Ishikawa (cell line): ENCODE measurements at regions not wholly inside any gene's neighbourhood (a gene's known extent, or its start where the extent isn't known, plus 50 kb on each side); places are given as distances from the start of the nearest gene placed in this dataset.

ENCODE experiments used
- CEBPB ChIP-seq: IDR thresholded peaks from 2 replicates; pipeline ENCODE4 v1.6.1; 2012
- CREB1 ChIP-seq: IDR thresholded peaks from 2 replicates; pipeline ENCODE4 v1.6.1; 2012; ENCODE audit warnings: low read depth
- EGR1 ChIP-seq: IDR thresholded peaks from 2 replicates; pipeline ENCODE4 v1.6.1; 2012
- EP300 ChIP-seq: IDR thresholded peaks from 2 replicates; pipeline ENCODE4 v1.6.1; 2012; ENCODE audit warnings: borderline replicate concordance
- FOXM1 ChIP-seq: IDR thresholded peaks from 2 replicates; pipeline ENCODE4 v1.6.1; 2012; ENCODE audit warnings: low read depth, borderline replicate concordance
- MAX ChIP-seq: IDR thresholded peaks from 2 replicates; pipeline ENCODE4 v1.6.1; 2012
- NFIC ChIP-seq: IDR thresholded peaks from 2 replicates; pipeline ENCODE4 v1.6.1; 2012
- RAD21 ChIP-seq: IDR thresholded peaks from 2 replicates; pipeline ENCODE4 v1.6.1; 2012; ENCODE audit warnings: low read depth
- REST ChIP-seq: IDR thresholded peaks from 2 replicates; pipeline ENCODE4 v1.6.1; 2012; ENCODE audit warnings: low read depth, mild to moderate bottlenecking
- TAF1 ChIP-seq: IDR thresholded peaks from 2 replicates; pipeline ENCODE4 v1.6.1; 2012; ENCODE audit warnings: low read depth, mild to moderate bottlenecking
- TCF12 ChIP-seq: IDR thresholded peaks from 2 replicates; pipeline ENCODE4 v1.6.1; 2012; ENCODE audit warnings: low read depth
- TEAD4 ChIP-seq: IDR thresholded peaks from 2 replicates; pipeline ENCODE4 v1.6.1; 2012
- USF1 ChIP-seq: IDR thresholded peaks from 2 replicates; pipeline ENCODE4 v1.6.1; 2012
- YY1 ChIP-seq: IDR thresholded peaks from 2 replicates; pipeline ENCODE4 v1.6.1; 2012; ENCODE audit warnings: low read depth
- ZBTB7A ChIP-seq: IDR thresholded peaks from 2 replicates; pipeline ENCODE4 v1.6.1; 2012; ENCODE audit warnings: low read depth

GRCh38 chrX:125101971-125102755 lies 217.5 kb upstream of the TEX13C start:
- TF ChIP-seq YY1 (no peak), TCF12 (no peak), NFIC (no peak), CEBPB (no peak), TEAD4 (no peak), ZBTB7A (no peak), RAD21 (no peak)

- TF ChIP-seq YY1 (no peak), CEBPB (no peak), TAF1 (no peak), RAD21 (no peak), USF1 (no peak), EGR1 (no peak), FOXM1 (no peak), EP300 (no peak), TEAD4 (no peak), NFIC (no peak), TCF12 (no peak), MAX (no peak), CREB1 (no peak), ZBTB7A (no peak), REST (no peak)
These were observed 216.0 kb upstream of the TEX13C start for GRCh38 chrX:125103693-125104092.

GRCh38 chrX:125108921-125109320 lies 210.8 kb upstream of the TEX13C start:
- TF ChIP-seq USF1 = no peak
- no peak for TF ChIP-seq YY1

GRCh38 chrX:125131164-125131563 lies 188.5 kb upstream of the TEX13C start:
- TF ChIP-seq FOXM1 = no peak
- TF ChIP-seq RAD21 = peak; percentile 22; the same call in 1 of the 2 replicates
- no peak for TF ChIP-seq CREB1
- TF ChIP-seq TCF12 = no peak

GRCh38 chrX:125132274-125132673 lies 187.4 kb upstream of the TEX13C start:
- TF ChIP-seq USF1 (no peak), TEAD4 (no peak), TAF1 (no peak), RAD21 (peak; percentile 59), REST (no peak)

- TF ChIP-seq ZBTB7A (no peak), TAF1 (no peak), MAX (no peak), NFIC (no peak)
These were observed 182.2 kb upstream of the TEX13C start for GRCh38 chrX:125137521-125137920.

- no peak for TF ChIP-seq TCF12
- no peak for TF ChIP-seq REST
- TF ChIP-seq TAF1 = no peak
- no peak for TF ChIP-seq FOXM1
- no peak for TF ChIP-seq EGR1
- TF ChIP-seq NFIC = no peak
- TF ChIP-seq YY1 = no peak
- no peak for TF ChIP-seq CEBPB
- no peak for TF ChIP-seq TEAD4
- no peak for TF ChIP-seq MAX
These were observed 169.4 kb upstream of the TEX13C start for GRCh38 chrX:125150231-125150630.
